H4 (cell line): ENCODE measurements at regions not wholly inside any gene's neighbourhood (a gene's known extent, or its start where the extent isn't known, plus 50 kb on each side); places are given as distances from the start of the nearest gene placed in this dataset.

Experiments used
- DNase-seq: peaks from one replicate; pipeline ENCODE4 v3.0.0-alpha.2; 2015; ENCODE audit warnings: low spot score

- DNase-seq: peak; percentile 7
Observed at GRCh38 chr2:67516899-67517530, 119.9 kb downstream of the ETAA1 start.

- no peak for DNase-seq
Observed at GRCh38 chr2:67522148-67522547, 125.0 kb downstream of the ETAA1 start.

- peak; percentile 5 for DNase-seq
Observed at GRCh38 chr2:67524213-67524612, 127.1 kb downstream of the ETAA1 start.

- DNase-seq: no peak
Observed at GRCh38 chr2:67524777-67525176, 127.6 kb downstream of the ETAA1 start.

GRCh38 chr2:67526283-67526682, 129.2 kb downstream of the ETAA1 start:
- no peak for DNase-seq

GRCh38 chr2:67528320-67528719, 131.2 kb downstream of the ETAA1 start:
- DNase-seq: no peak

GRCh38 chr2:67532387-67532786, 135.3 kb downstream of the ETAA1 start:
- DNase-seq: no peak

- no peak for DNase-seq
Observed at GRCh38 chr2:67534745-67535144, 137.6 kb downstream of the ETAA1 start.

- no peak for DNase-seq
Observed at GRCh38 chr2:67540962-67541361, 143.8 kb downstream of the ETAA1 start.

- no peak for DNase-seq
Observed at GRCh38 chr2:67544286-67544685, 147.2 kb downstream of the ETAA1 start.

- no peak for DNase-seq
Observed at GRCh38 chr2:67548317-67549201, 151.4 kb downstream of the ETAA1 start.

- DNase-seq: no peak
Observed at GRCh38 chr2:67559156-67559555, 162.0 kb downstream of the ETAA1 start.

GRCh38 chr2:67560771-67561456, 163.8 kb downstream of the ETAA1 start:
- no peak for DNase-seq

GRCh38 chr2:67561457-67561965, 164.4 kb downstream of the ETAA1 start:
- DNase-seq: peak; percentile 21

- no peak for DNase-seq
Observed at GRCh38 chr2:67564076-67564475, 166.9 kb downstream of the ETAA1 start.

GRCh38 chr2:67564626-67565025, 167.5 kb downstream of the ETAA1 start:
- DNase-seq: no peak

- no peak for DNase-seq
Observed at GRCh38 chr2:67565262-67565661, 168.1 kb downstream of the ETAA1 start.

- no peak for DNase-seq
Observed at GRCh38 chr2:67565761-67566160, 168.6 kb downstream of the ETAA1 start.

- no peak for DNase-seq
Observed at GRCh38 chr2:67566285-67566684, 169.2 kb downstream of the ETAA1 start.

GRCh38 chr2:67566958-67567635, 170.0 kb downstream of the ETAA1 start:
- DNase-seq: no peak

GRCh38 chr2:67567886-67568285, 170.8 kb downstream of the ETAA1 start:
- no peak for DNase-seq

GRCh38 chr2:67570611-67571010, 173.5 kb downstream of the ETAA1 start:
- DNase-seq: no peak
